ENCODE measurements at regions not wholly inside any gene's neighbourhood (a gene's known extent, or its start where the extent isn't known, plus 50 kb on each side); places are given as distances from the start of the nearest gene placed in this dataset.
"Not testable (repeated sequence)": the region's sequence is repeated elsewhere in the genome, so short reads cannot be mapped to it uniquely, and the experiment has no call there.

- H3K27me3 ChIP-seq (ENCODE audit: control insufficient read depth in 1 of 2, insufficient read depth in 2 of 2, low read length in 1 of 2); H3K4me3 ChIP-seq (ENCODE audit: low read length in 2 of 2); H3K27ac ChIP-seq (ENCODE audit: low read depth in 1 of 2, low read length in 2 of 2); ATAC-seq (ENCODE audit: low FRiP score); DNase-seq; H3K36me3 ChIP-seq (ENCODE audit: control insufficient read depth in 1 of 2, insufficient read depth in 2 of 2, low read length in 1 of 2); H3K4me1 ChIP-seq (ENCODE audit: control insufficient read depth in 1 of 2, insufficient read depth in 2 of 2, low read length in 2 of 2); H3K9me3 ChIP-seq (ENCODE audit: control insufficient read depth, low read length); intact Hi-C loops (cut with DNase I): not testable (repeated sequence)
- 79 to 94% methylated on average over 3 of the region's 3 CpGs for WGBS, 2 donors
Measured at GRCh38 chr5:143588121-143588520, 184.6 kb upstream of the NR3C1 start.

GRCh38 chr5:143586781-143587362 is 183.4 kb upstream of the NR3C1 start:
- H3K36me3 ChIP-seq (ENCODE audit: control insufficient read depth in 1 of 2, insufficient read depth in 2 of 2, low read length in 1 of 2), result no peaks in the 10 kb centered on the region
- ATAC-seq (ENCODE audit: low FRiP score) (no peak), DNase-seq (no peak)
- peaks cover 1 to 9% of the 10 kb centered on the region in 2 donors for H3K4me1 ChIP-seq (ENCODE audit: control insufficient read depth in 1 of 2, insufficient read depth in 2 of 2, low read length in 2 of 2)
- H3K27ac ChIP-seq (ENCODE audit: low read depth in 1 of 2, low read length in 2 of 2), result no peak overlapping the region
- H3K4me3 ChIP-seq (ENCODE audit: low read length in 2 of 2), result no peak overlapping the region
- no peaks in the 10 kb centered on the region for H3K9me3 ChIP-seq (ENCODE audit: control insufficient read depth, low read length)
- WGBS, 2 donors, result 0 to 6% methylated on average over 1 of the region's 1 CpG
- intact Hi-C loops (cut with DNase I), result no loop called here
- no peaks in the 10 kb centered on the region for H3K27me3 ChIP-seq (ENCODE audit: control insufficient read depth in 1 of 2, insufficient read depth in 2 of 2, low read length in 1 of 2)

- no peak for DNase-seq
- Histone ChIP-seq H3K27me3 (ENCODE audit: control insufficient read depth in 1 of 2, insufficient read depth in 2 of 2, low read length in 1 of 2) (no peaks in the 10 kb centered on the region), H3K4me3 (ENCODE audit: low read length in 2 of 2) (no peak overlapping the region), H3K27ac (ENCODE audit: low read depth in 1 of 2, low read length in 2 of 2) (no peak overlapping the region), H3K36me3 (ENCODE audit: control insufficient read depth in 1 of 2, insufficient read depth in 2 of 2, low read length in 1 of 2) (no peaks in the 10 kb centered on the region), H3K9me3 (ENCODE audit: control insufficient read depth, low read length) (no peaks in the 10 kb centered on the region), H3K4me1 (ENCODE audit: control insufficient read depth in 1 of 2, insufficient read depth in 2 of 2, low read length in 2 of 2) (peaks cover 1 to 9% of the 10 kb centered on the region in 2 donors)
- intact Hi-C loops (cut with DNase I), result no loop called here
- ATAC-seq (ENCODE audit: low FRiP score), result no peak
Measured at GRCh38 chr5:143585970-143586369, 182.5 kb upstream of the NR3C1 start.

GRCh38 chr5:143583409-143583808 is 179.9 kb upstream of the NR3C1 start:
- peaks cover 2 to 9% of the 10 kb centered on the region in 2 donors for H3K4me1 ChIP-seq (ENCODE audit: control insufficient read depth in 1 of 2, insufficient read depth in 2 of 2, low read length in 2 of 2)
- H3K27me3 ChIP-seq (ENCODE audit: control insufficient read depth in 1 of 2, insufficient read depth in 2 of 2, low read length in 1 of 2), result no peaks in the 10 kb centered on the region
- intact Hi-C loops (cut with DNase I), result no loop called here
- no peak overlapping the region for H3K27ac ChIP-seq (ENCODE audit: low read depth in 1 of 2, low read length in 2 of 2)
- no peak for ATAC-seq (ENCODE audit: low FRiP score)
- no peak overlapping the region for H3K4me3 ChIP-seq (ENCODE audit: low read length in 2 of 2)
- no peaks in the 10 kb centered on the region for H3K9me3 ChIP-seq (ENCODE audit: control insufficient read depth, low read length)
- no peak for DNase-seq
- 81 to 88% methylated on average over 1 of the region's 1 CpG for WGBS, 2 donors
- H3K36me3 ChIP-seq (ENCODE audit: control insufficient read depth in 1 of 2, insufficient read depth in 2 of 2, low read length in 1 of 2), result no peaks in the 10 kb centered on the region

- H3K4me3 ChIP-seq (ENCODE audit: low read length in 2 of 2), result no peak overlapping the region
- H3K27ac ChIP-seq (ENCODE audit: low read depth in 1 of 2, low read length in 2 of 2), result no peak overlapping the region
- WGBS, 2 donors, result 73 to 83% methylated on average over 5 of the region's 5 CpGs
- H3K9me3 ChIP-seq (ENCODE audit: control insufficient read depth, low read length), result no peaks in the 10 kb centered on the region
- H3K4me1 ChIP-seq (ENCODE audit: control insufficient read depth in 1 of 2, insufficient read depth in 2 of 2, low read length in 2 of 2), result peaks cover 3 to 9% of the 10 kb centered on the region in 2 donors
- intact Hi-C loops (cut with DNase I), result no loop called here
- no peak for ATAC-seq (ENCODE audit: low FRiP score)
- no peak for DNase-seq
- H3K36me3 ChIP-seq (ENCODE audit: control insufficient read depth in 1 of 2, insufficient read depth in 2 of 2, low read length in 1 of 2), result no peaks in the 10 kb centered on the region
- H3K27me3 ChIP-seq (ENCODE audit: control insufficient read depth in 1 of 2, insufficient read depth in 2 of 2, low read length in 1 of 2), result no peaks in the 10 kb centered on the region
Measured at GRCh38 chr5:143582869-143583268, 179.4 kb upstream of the NR3C1 start.

- WGBS, 2 donors, result 67 to 68% methylated on average over 4 of the region's 4 CpGs
- intact Hi-C loops (cut with DNase I), result no loop called here
- no peaks in the 10 kb centered on the region for H3K27me3 ChIP-seq (ENCODE audit: control insufficient read depth in 1 of 2, insufficient read depth in 2 of 2, low read length in 1 of 2)
- ATAC-seq (ENCODE audit: low FRiP score) (no peak), DNase-seq (no peak)
- no peaks in the 10 kb centered on the region for H3K36me3 ChIP-seq (ENCODE audit: control insufficient read depth in 1 of 2, insufficient read depth in 2 of 2, low read length in 1 of 2)
- no peak overlapping the region for H3K4me3 ChIP-seq (ENCODE audit: low read length in 2 of 2)
- no peak overlapping the region for H3K27ac ChIP-seq (ENCODE audit: low read depth in 1 of 2, low read length in 2 of 2)
- no peaks in the 10 kb centered on the region for H3K9me3 ChIP-seq (ENCODE audit: control insufficient read depth, low read length)
- H3K4me1 ChIP-seq (ENCODE audit: control insufficient read depth in 1 of 2, insufficient read depth in 2 of 2, low read length in 2 of 2), result peaks cover 3 to 6% of the 10 kb centered on the region in 2 donors
Measured at GRCh38 chr5:143582176-143582575, 178.7 kb upstream of the NR3C1 start.

- Histone ChIP-seq H3K4me3 (ENCODE audit: low read length in 2 of 2) (no peak overlapping the region), H3K27me3 (ENCODE audit: control insufficient read depth in 1 of 2, insufficient read depth in 2 of 2, low read length in 1 of 2) (no peaks in the 10 kb centered on the region), H3K9me3 (ENCODE audit: control insufficient read depth, low read length) (no peaks in the 10 kb centered on the region), H3K27ac (ENCODE audit: low read depth in 1 of 2, low read length in 2 of 2) (no peak overlapping the region), H3K36me3 (ENCODE audit: control insufficient read depth in 1 of 2, insufficient read depth in 2 of 2, low read length in 1 of 2) (no peaks in the 10 kb centered on the region), H3K4me1 (ENCODE audit: control insufficient read depth in 1 of 2, insufficient read depth in 2 of 2, low read length in 2 of 2) (peaks cover 1 to 3% of the 10 kb centered on the region in 2 donors)
- no peak for DNase-seq
- ATAC-seq (ENCODE audit: low FRiP score), result no peak
- intact Hi-C loops (cut with DNase I), result no loop called here
- 94 to 95% methylated on average over 2 of the region's 2 CpGs for WGBS, 2 donors
Measured at GRCh38 chr5:143581649-143582048, 178.2 kb upstream of the NR3C1 start.

GRCh38 chr5:143581147-143581546 is 177.7 kb upstream of the NR3C1 start:
- no peak for ATAC-seq (ENCODE audit: low FRiP score)
- WGBS, 2 donors, result 95 to 96% methylated on average over 3 of the region's 3 CpGs
- H3K36me3 ChIP-seq (ENCODE audit: control insufficient read depth in 1 of 2, insufficient read depth in 2 of 2, low read length in 1 of 2), result no peaks in the 10 kb centered on the region
- peaks cover 0 to 3% of the 10 kb centered on the region in 2 donors for H3K4me1 ChIP-seq (ENCODE audit: control insufficient read depth in 1 of 2, insufficient read depth in 2 of 2, low read length in 2 of 2)
- no peak for DNase-seq
- no peak overlapping the region for H3K4me3 ChIP-seq (ENCODE audit: low read length in 2 of 2)
- no peaks in the 10 kb centered on the region for H3K27me3 ChIP-seq (ENCODE audit: control insufficient read depth in 1 of 2, insufficient read depth in 2 of 2, low read length in 1 of 2)
- intact Hi-C loops (cut with DNase I), result no loop called here
- H3K27ac ChIP-seq (ENCODE audit: low read depth in 1 of 2, low read length in 2 of 2), result no peak overlapping the region
- H3K9me3 ChIP-seq (ENCODE audit: control insufficient read depth, low read length), result no peaks in the 10 kb centered on the region

GRCh38 chr5:143576711-143577484 is 173.4 kb upstream of the NR3C1 start:
- H3K36me3 ChIP-seq (ENCODE audit: control insufficient read depth in 1 of 2, insufficient read depth in 2 of 2, low read length in 1 of 2), result no peaks in the 10 kb centered on the region
- H3K9me3 ChIP-seq (ENCODE audit: control insufficient read depth, low read length), result no peaks in the 10 kb centered on the region
- DNase-seq, result peak in 1 of 2 donors; percentile 59
- no peak overlapping the region for H3K4me3 ChIP-seq (ENCODE audit: low read length in 2 of 2)
- intact Hi-C loops (cut with DNase I), result no loop called here
- no peak for ATAC-seq (ENCODE audit: low FRiP score)
- peaks cover 0 to 3% of the 10 kb centered on the region in 2 donors for H3K4me1 ChIP-seq (ENCODE audit: control insufficient read depth in 1 of 2, insufficient read depth in 2 of 2, low read length in 2 of 2)
- H3K27me3 ChIP-seq (ENCODE audit: control insufficient read depth in 1 of 2, insufficient read depth in 2 of 2, low read length in 1 of 2), result no peaks in the 10 kb centered on the region
- no peak overlapping the region for H3K27ac ChIP-seq (ENCODE audit: low read depth in 1 of 2, low read length in 2 of 2)
- WGBS, 2 donors, result 27 to 28% methylated on average over 2 of the region's 2 CpGs

Data from aorta (tissue), 5 donors.